ENCODE measurements at regions not wholly inside any gene's neighbourhood (a gene's known extent, or its start where the extent isn't known, plus 50 kb on each side); places are given as distances from the start of the nearest gene placed in this dataset.

DNA sequence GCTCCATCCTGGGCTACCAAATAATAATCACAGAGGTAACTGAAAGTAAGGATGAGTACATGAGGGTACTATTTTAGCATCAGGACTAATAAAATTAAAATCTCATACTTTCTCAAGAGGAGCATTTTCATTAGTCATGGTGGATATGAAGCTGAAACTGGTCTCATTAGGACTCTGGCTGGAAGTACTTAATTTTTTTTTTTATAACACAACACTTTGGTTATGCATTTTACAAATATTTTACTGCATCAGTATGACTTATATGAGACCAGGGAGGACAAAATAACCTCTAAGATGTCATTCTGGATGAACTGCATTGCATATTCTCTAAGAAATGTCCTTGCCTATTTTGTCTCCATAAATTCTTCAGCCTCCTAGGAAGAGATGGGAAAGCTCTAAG lies 290.9 kb downstream of the HLX start:
- no peaks in the 10 kb centered on the region for H3K4me1 ChIP-seq (ENCODE audit: insufficient read depth, poor library complexity, severe bottlenecking)
- H3K4me3 ChIP-seq (ENCODE audit: severe bottlenecking) = no peak overlapping the region
- H3K27ac ChIP-seq (ENCODE audit: poor library complexity, severe bottlenecking) = no peak overlapping the region
- no peaks in the 10 kb centered on the region for H3K9me3 ChIP-seq (ENCODE audit: severe bottlenecking)
- TF ChIP-seq, protein P1, sequence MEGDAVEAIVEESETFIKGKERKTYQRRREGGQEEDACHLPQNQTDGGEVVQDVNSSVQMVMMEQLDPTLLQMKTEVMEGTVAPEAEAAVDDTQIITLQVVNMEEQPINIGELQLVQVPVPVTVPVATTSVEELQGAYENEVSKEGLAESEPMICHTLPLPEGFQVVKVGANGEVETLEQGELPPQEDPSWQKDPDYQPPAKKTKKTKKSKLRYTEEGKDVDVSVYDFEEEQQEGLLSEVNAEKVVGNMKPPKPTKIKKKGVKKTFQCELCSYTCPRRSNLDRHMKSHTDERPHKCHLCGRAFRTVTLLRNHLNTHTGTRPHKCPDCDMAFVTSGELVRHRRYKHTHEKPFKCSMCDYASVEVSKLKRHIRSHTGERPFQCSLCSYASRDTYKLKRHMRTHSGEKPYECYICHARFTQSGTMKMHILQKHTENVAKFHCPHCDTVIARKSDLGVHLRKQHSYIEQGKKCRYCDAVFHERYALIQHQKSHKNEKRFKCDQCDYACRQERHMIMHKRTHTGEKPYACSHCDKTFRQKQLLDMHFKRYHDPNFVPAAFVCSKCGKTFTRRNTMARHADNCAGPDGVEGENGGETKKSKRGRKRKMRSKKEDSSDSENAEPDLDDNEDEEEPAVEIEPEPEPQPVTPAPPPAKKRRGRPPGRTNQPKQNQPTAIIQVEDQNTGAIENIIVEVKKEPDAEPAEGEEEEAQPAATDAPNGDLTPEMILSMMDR (IDR thresholded peaks at IDR 0.05; ENCODE audit: poor library complexity, severe bottlenecking) = no peak
- ATAC-seq (ENCODE audit: low read depth) = no peak
- no peaks in the 10 kb centered on the region for H3K27me3 ChIP-seq (ENCODE audit: insufficient read depth, poor library complexity, severe bottlenecking)
- DNase-seq (ENCODE audit: low spot score) = no peak
- no peaks in the 10 kb centered on the region for H3K36me3 ChIP-seq (ENCODE audit: low read depth)

DNA sequence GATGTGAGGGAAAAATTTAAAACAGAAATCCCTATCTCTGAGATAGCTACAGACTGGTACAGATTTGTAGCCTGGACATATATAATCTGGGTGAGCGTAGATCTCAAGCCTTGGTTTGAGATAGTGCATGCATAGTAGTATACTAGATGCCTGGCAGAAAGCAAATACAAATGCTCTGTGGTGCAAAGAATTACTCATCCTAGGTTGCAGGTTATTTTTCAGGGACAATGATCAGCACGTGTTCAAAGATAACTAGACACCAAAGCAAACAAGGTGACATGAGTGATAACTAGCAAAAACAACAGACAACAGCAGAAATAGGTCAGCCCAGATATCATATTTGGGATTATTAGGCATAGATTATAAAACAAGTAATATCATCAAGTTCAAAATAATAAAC lies 292.5 kb downstream of the HLX start:
- TF ChIP-seq, protein P1 (IDR thresholded peaks at IDR 0.05; ENCODE audit: poor library complexity, severe bottlenecking) = no peak
- DNase-seq (ENCODE audit: low spot score) (no peak), ATAC-seq (ENCODE audit: low read depth) (no peak)
- H3K4me3 ChIP-seq (ENCODE audit: severe bottlenecking) = no peak overlapping the region
- H3K27ac ChIP-seq (ENCODE audit: poor library complexity, severe bottlenecking) = no peak overlapping the region
- H3K36me3 ChIP-seq (ENCODE audit: low read depth) = no peaks in the 10 kb centered on the region
- no peaks in the 10 kb centered on the region for H3K27me3 ChIP-seq (ENCODE audit: insufficient read depth, poor library complexity, severe bottlenecking)
- no peaks in the 10 kb centered on the region for H3K9me3 ChIP-seq (ENCODE audit: severe bottlenecking)
- no peaks in the 10 kb centered on the region for H3K4me1 ChIP-seq (ENCODE audit: insufficient read depth, poor library complexity, severe bottlenecking)

DNA sequence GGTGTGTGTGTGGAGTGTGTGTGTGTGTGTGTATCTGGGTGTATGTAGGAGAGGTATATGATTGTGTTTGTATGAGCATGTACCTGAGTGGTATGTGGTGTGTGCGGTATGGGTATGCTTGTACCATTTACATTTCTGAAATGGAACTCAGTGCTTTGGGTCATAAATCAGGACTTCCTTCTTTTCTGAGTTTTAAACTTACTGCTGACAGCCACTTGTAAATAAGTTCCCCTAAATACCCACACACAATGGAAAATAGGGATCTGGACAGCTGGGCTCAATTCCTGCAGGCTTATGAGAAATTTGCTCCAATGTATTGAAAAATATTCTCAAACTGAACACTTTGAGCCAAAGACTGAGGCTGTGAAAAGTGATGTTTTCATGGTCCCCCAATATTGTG lies 293.6 kb downstream of the HLX start:
- Histone ChIP-seq H3K9me3 (ENCODE audit: severe bottlenecking) (no peaks in the 10 kb centered on the region), H3K4me1 (ENCODE audit: insufficient read depth, poor library complexity, severe bottlenecking) (no peaks in the 10 kb centered on the region), H3K36me3 (ENCODE audit: low read depth) (no peaks in the 10 kb centered on the region), H3K4me3 (ENCODE audit: severe bottlenecking) (no peak overlapping the region), H3K27ac (ENCODE audit: poor library complexity, severe bottlenecking) (no peak overlapping the region), H3K27me3 (ENCODE audit: insufficient read depth, poor library complexity, severe bottlenecking) (no peaks in the 10 kb centered on the region)
- TF ChIP-seq, protein P1 (IDR thresholded peaks at IDR 0.05; ENCODE audit: poor library complexity, severe bottlenecking) = no peak
- ATAC-seq (ENCODE audit: low read depth) = no peak
- DNase-seq (ENCODE audit: low spot score) = no peak

DNA sequence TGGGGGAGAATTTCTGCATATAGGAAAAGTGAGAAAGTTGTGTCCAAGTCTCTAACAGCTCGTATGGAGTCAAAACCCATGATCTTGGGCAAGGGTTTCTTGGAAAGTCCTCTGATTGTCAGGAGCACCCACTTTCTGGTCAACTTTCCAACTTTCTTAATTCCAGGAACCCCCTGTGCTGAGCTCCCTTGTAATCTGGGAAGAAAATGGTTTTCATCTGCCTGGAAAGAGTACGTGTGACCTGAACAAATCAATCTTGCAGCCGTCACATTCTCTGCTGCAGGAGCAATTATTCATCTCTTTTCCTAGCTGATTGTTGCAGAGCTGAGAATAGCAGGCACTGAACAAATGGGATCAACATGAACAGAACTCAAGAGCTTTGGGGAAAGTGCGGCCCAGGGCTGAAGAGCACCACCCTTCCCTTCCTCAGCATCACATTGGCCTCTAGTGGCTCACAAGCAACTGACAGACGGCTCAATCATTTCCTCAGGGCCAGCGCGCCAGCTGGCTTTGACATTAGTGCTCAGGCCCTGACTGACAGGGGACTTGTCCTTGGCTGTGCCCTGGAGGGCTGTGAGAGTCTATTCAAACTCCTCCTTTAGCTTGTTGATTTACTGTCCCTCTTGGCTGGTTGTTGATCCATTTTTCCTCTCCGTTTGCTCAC lies 295.2 kb downstream of the HLX start:
- no peak for ATAC-seq (ENCODE audit: low read depth)
- no peak overlapping the region for H3K4me3 ChIP-seq (ENCODE audit: severe bottlenecking)
- TF ChIP-seq, protein P1 (IDR thresholded peaks at IDR 0.05; ENCODE audit: poor library complexity, severe bottlenecking) = no peak

DNA sequence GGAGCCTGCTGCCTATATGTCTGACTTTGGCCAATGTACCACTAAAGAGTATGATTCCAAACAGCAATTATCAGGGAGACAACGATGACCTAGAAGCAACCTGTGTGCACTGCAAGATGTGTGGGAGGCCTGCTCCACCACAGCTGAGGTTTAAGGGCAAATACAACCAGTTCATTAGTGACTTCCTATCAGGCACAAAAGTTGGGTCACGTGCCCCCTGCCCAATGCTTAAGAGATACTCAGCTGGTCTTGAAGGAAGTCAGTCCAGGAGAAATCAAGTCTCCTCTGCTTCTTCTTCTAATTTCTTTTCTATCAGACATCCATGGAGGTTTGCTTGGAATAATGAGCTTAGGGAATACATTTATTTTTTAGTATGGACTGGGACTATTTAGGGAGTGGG lies 296.0 kb downstream of the HLX start:
- no peaks in the 10 kb centered on the region for H3K36me3 ChIP-seq (ENCODE audit: low read depth)
- H3K9me3 ChIP-seq (ENCODE audit: severe bottlenecking) = no peaks in the 10 kb centered on the region
- no peaks in the 10 kb centered on the region for H3K27me3 ChIP-seq (ENCODE audit: insufficient read depth, poor library complexity, severe bottlenecking)
- TF ChIP-seq, protein P1 (IDR thresholded peaks at IDR 0.05; ENCODE audit: poor library complexity, severe bottlenecking) = no peak
- H3K27ac ChIP-seq (ENCODE audit: poor library complexity, severe bottlenecking) = no peak overlapping the region
- no peak overlapping the region for H3K4me3 ChIP-seq (ENCODE audit: severe bottlenecking)
- no peak for DNase-seq (ENCODE audit: low spot score)
- ATAC-seq (ENCODE audit: low read depth) = no peak
- H3K4me1 ChIP-seq (ENCODE audit: insufficient read depth, poor library complexity, severe bottlenecking) = no peaks in the 10 kb centered on the region

More for the DNA sequence above, 295.2 kb downstream of the HLX start:
- Histone ChIP-seq H3K27me3 (ENCODE audit: insufficient read depth, poor library complexity, severe bottlenecking) (no peaks in the 10 kb centered on the region), H3K4me1 (ENCODE audit: insufficient read depth, poor library complexity, severe bottlenecking) (no peaks in the 10 kb centered on the region), H3K9me3 (ENCODE audit: severe bottlenecking) (no peaks in the 10 kb centered on the region), H3K27ac (ENCODE audit: poor library complexity, severe bottlenecking) (no peak overlapping the region), H3K36me3 (ENCODE audit: low read depth) (no peaks in the 10 kb centered on the region)
- DNase-seq (ENCODE audit: low spot score) = no peak

Measured in RWPE2 (cell line).